ENCODE measurements at regions not wholly inside any gene's neighbourhood (a gene's known extent, or its start where the extent isn't known, plus 50 kb on each side); places are given as distances from the start of the nearest gene placed in this dataset.

GRCh38 chr12:124502379-124502778, 65.0 kb downstream of the NCOR2 start:
- no peak for TF ChIP-seq SMAD1 (IDR thresholded peaks at IDR 0.05; ENCODE audit: low read depth, partially characterized antibody)
- no peak for TF ChIP-seq MAX (IDR thresholded peaks at IDR 0.05; ENCODE audit: low read depth, low read length)
- no peak for TF ChIP-seq MLLT1 (IDR thresholded peaks at IDR 0.05)
- no peak for TF ChIP-seq JUND (IDR thresholded peaks at IDR 0.05; ENCODE audit: low read depth, low read length)
- TF ChIP-seq EZH2 (IDR thresholded peaks at IDR 0.05; ENCODE audit: borderline replicate concordance, control insufficient read depth, low read depth, low read length) = no peak
- no peak for TF ChIP-seq CHD4 (IDR thresholded peaks at IDR 0.05)
- no peak for TF ChIP-seq ZBTB4 (CRISPR knock-in tag; IDR thresholded peaks at IDR 0.05)
- no peak for TF ChIP-seq CTCF (IDR thresholded peaks at IDR 0.05 in 2 of 3, conservative IDR thresholded peaks at IDR 0.05 in 1 of 3; ENCODE audit: control insufficient read depth in 2 of 3, extremely low read depth in 1 of 3, insufficient read depth in 1 of 3, low read depth in 3 of 3, low read length in 3 of 3)

All from GM12878 (cell line).